H1 (cell line): ENCODE measurements at regions not wholly inside any gene's neighbourhood (a gene's known extent, or its start where the extent isn't known, plus 50 kb on each side); places are given as distances from the start of the nearest gene placed in this dataset.

Experiments
- CTCF ChIA-PET: fragments of 300-600 bp; sonication (Branson Sonifier 250); formaldehyde crosslinking; loops from one replicate; lab custom pipeline; 2021; ENCODE audit not compliant: partially characterized antibody; lab: Charles Lee
- POLR2A ChIA-PET: fragments of 300-600 bp; sonication (Branson Sonifier 250); formaldehyde crosslinking; loops from one replicate; lab custom pipeline; 2021; ENCODE audit warnings: inconsistent platforms; ENCODE audit not compliant: partially characterized antibody; lab: Charles Lee
- DNase-seq, 2 experiments: peaks; one replicate each; pipeline versions ENCODE4 v3.0.0 to v3.0.0-alpha.2; 2010 to 2022; ENCODE audit warnings: low spot score in 2 of 2, low read depth in 1 of 2, mixed read lengths in 1 of 2
- FAIRE-seq: peaks from 2 replicates; lab custom pipeline; 2011; peaks lifted over from hg19 to GRCh38; lab: Jason Lieb, UNC
- H2AFZ ChIP-seq: 2 replicates; pipeline ENCODE4 v1.8.1; 2012; ENCODE audit warnings: low read length, inconsistent platforms
- H2AK5ac ChIP-seq: 2 replicates; pipeline ENCODE4 v1.6.1; 2013; ENCODE audit warnings: low read depth, low read length
- H2BK120ac ChIP-seq: replicated peaks from 2 replicates; pipeline ENCODE3; 2013; ENCODE audit warnings: low read depth, low read length, inconsistent platforms
- H2BK12ac ChIP-seq: 2 replicates; pipeline ENCODE4 v1.6.1; 2013; ENCODE audit warnings: low read depth, low read length
- H2BK15ac ChIP-seq: 2 replicates; pipeline ENCODE4 v1.6.1; 2013; ENCODE audit warnings: low read length
- H2BK20ac ChIP-seq: 2 replicates; pipeline ENCODE4 v1.6.1; 2013; ENCODE audit warnings: low read length
- H2BK5ac ChIP-seq: 2 replicates; pipeline ENCODE4 v1.6.1; 2013; ENCODE audit warnings: low read depth, low read length
- H3K14ac ChIP-seq: 2 replicates; pipeline ENCODE4 v1.6.1; 2013; ENCODE audit warnings: inconsistent platforms; ENCODE audit not compliant: insufficient read length
- H3K18ac ChIP-seq: 2 replicates; pipeline ENCODE4 v1.6.1; 2013; ENCODE audit warnings: low read length; ENCODE audit errors: extremely low read depth
- H3K23ac ChIP-seq: 2 replicates; pipeline ENCODE4 v1.6.1; 2013; ENCODE audit warnings: inconsistent platforms; ENCODE audit not compliant: insufficient read length
- H3K23me2 ChIP-seq: 2 replicates; pipeline ENCODE4 v1.6.1; 2013; ENCODE audit warnings: low read depth, low read length
- H3K27ac ChIP-seq: 2 replicates; pipeline ENCODE4 v1.6.1; 2011; ENCODE audit warnings: low read depth, low read length, inconsistent platforms
- H3K27me3 ChIP-seq, 4 experiments: replicated peaks in 1 of 4; 1 replicate in 1 of 4; 2 replicates in 3 of 4; pipeline versions ENCODE4 v1.6.1 to v1.8.1; 2011 to 2013; ENCODE audit warnings: low read length in 3 of 4, mild to moderate bottlenecking in 3 of 4, inconsistent platforms in 2 of 4, mixed read lengths in 2 of 4, moderate library complexity in 1 of 4; ENCODE audit not compliant: control insufficient read depth in 3 of 4, insufficient read depth in 3 of 4; ENCODE audit errors: extremely low read depth in 1 of 4
- H3K36me3 ChIP-seq, 4 experiments: 2 replicates each; pipeline versions ENCODE4 v1.6.1 to v1.8.1; 2011 to 2013; ENCODE audit warnings: mild to moderate bottlenecking in 4 of 4, low read length in 3 of 4, moderate library complexity in 2 of 4, control low read depth in 1 of 4, inconsistent platforms in 1 of 4; ENCODE audit not compliant: insufficient read depth in 4 of 4, control insufficient read depth in 2 of 4
- H3K4ac ChIP-seq: replicated peaks from 2 replicates; pipeline ENCODE3; 2013; ENCODE audit warnings: low read length, low read depth, mixed read lengths, inconsistent platforms; ENCODE audit not compliant: insufficient read length
- H3K4me1 ChIP-seq, 4 experiments: replicated peaks in 1 of 4; 1 replicate in 1 of 4; 2 replicates in 3 of 4; pipeline versions ENCODE4 v1.6.1 to v1.8.1; 2011 to 2013; ENCODE audit warnings: low read length in 3 of 4, inconsistent platforms in 2 of 4, mixed read lengths in 1 of 4; ENCODE audit not compliant: insufficient read depth in 4 of 4, control insufficient read depth in 3 of 4
- H3K4me2 ChIP-seq, 2 experiments: 2 replicates each; pipeline versions ENCODE4 v1.6.1 to v1.8.1; 2011 to 2013; ENCODE audit warnings: low read depth in 2 of 2, low read length in 2 of 2, control low read depth in 1 of 2, inconsistent platforms in 1 of 2, mild to moderate bottlenecking in 1 of 2; ENCODE audit not compliant: insufficient read depth in 1 of 2
- H3K4me3 ChIP-seq, 4 experiments: fragments of 200-600, 300-600 bp in 1 of 4; sonication (generic), shearing (Covaris generic), sonication (Bioruptor Twin) in 1 of 4; 2 replicates each; pipeline versions ENCODE4 v1.5.1 to v1.8.1; 2011 to 2016; ENCODE audit warnings: low read length in 4 of 4, low read depth in 3 of 4, control low read depth in 2 of 4, inconsistent platforms in 2 of 4, mild to moderate bottlenecking in 2 of 4, mixed read lengths in 1 of 4, moderate library complexity in 1 of 4; ENCODE audit not compliant: insufficient read depth in 2 of 4; ENCODE audit errors: extremely low read depth in 1 of 4
- H3K56ac ChIP-seq: replicated peaks from 2 replicates; pipeline ENCODE3; 2013; ENCODE audit warnings: low read depth, mild to moderate bottlenecking, mixed read lengths, low read length, inconsistent platforms; ENCODE audit not compliant: insufficient read length
- H3K79me1 ChIP-seq: 2 replicates; pipeline ENCODE4 v1.6.1; 2013; ENCODE audit warnings: low read depth, low read length, control low read depth
- H3K79me2 ChIP-seq, 2 experiments: 2 replicates each; pipeline versions ENCODE4 v1.6.1 to v1.8.1; 2012 to 2013; ENCODE audit warnings: low read length in 2 of 2, mild to moderate bottlenecking in 2 of 2, inconsistent platforms in 1 of 2; ENCODE audit not compliant: insufficient read depth in 2 of 2, control insufficient read depth in 1 of 2
- H3K9ac ChIP-seq, 4 experiments: replicated peaks in 1 of 4; 1 replicate in 1 of 4; 2 replicates in 3 of 4; pipeline versions ENCODE4 v1.6.1 to v1.8.1; 2011 to 2013; ENCODE audit warnings: low read depth in 3 of 4, low read length in 3 of 4, control low read depth in 2 of 4, mild to moderate bottlenecking in 2 of 4, moderate library complexity in 2 of 4, inconsistent platforms in 1 of 4; ENCODE audit errors: extremely low read depth in 1 of 4
- H3K9me3 ChIP-seq, 2 experiments: 2 replicates each; pipeline versions ENCODE4 v1.6.1 to v1.8.1; 2012 to 2013; ENCODE audit warnings: mild to moderate bottlenecking in 2 of 2, moderate library complexity in 2 of 2, control low read depth in 1 of 2, inconsistent platforms in 1 of 2, low read depth in 1 of 2, low read length in 1 of 2, mixed read lengths in 1 of 2; ENCODE audit not compliant: insufficient read depth in 2 of 2
- H4K20me1 ChIP-seq, 2 experiments: replicated peaks in 1 of 2; 2 replicates each; pipeline versions ENCODE3 to v1.8.1; 2011 to 2013; ENCODE audit warnings: inconsistent platforms in 2 of 2, low read length in 2 of 2, mild to moderate bottlenecking in 1 of 2; ENCODE audit not compliant: insufficient read depth in 2 of 2, control insufficient read depth in 1 of 2
- H4K5ac ChIP-seq: 2 replicates; pipeline ENCODE4 v1.6.1; 2013; ENCODE audit warnings: low read length, low read depth, mixed read lengths, inconsistent platforms; ENCODE audit not compliant: insufficient read length
- H4K8ac ChIP-seq: 2 replicates; pipeline ENCODE4 v1.8.0; 2013; ENCODE audit warnings: mild to moderate bottlenecking, moderate library complexity, low read length, inconsistent platforms; ENCODE audit not compliant: insufficient read depth; ENCODE audit errors: extremely low read depth
- H4K91ac ChIP-seq: replicated peaks from 2 replicates; pipeline ENCODE3; 2013; ENCODE audit warnings: low read length, mixed read lengths, inconsistent platforms; ENCODE audit not compliant: insufficient read length
- ATF3 ChIP-seq: IDR thresholded peaks from 2 replicates; pipeline ENCODE4 v1.6.1; 2011; ENCODE audit warnings: low read depth, mild to moderate bottlenecking, low read length; ENCODE audit not compliant: insufficient read depth
- CBX5 ChIP-seq: fragments of 300-800, 300-1000 bp; sonication (generic); IDR thresholded peaks from 2 replicates; pipeline ENCODE4 v1.7.1; 2016; ENCODE audit warnings: antibody characterized with exemption, low read length, low read depth
- CHD2 ChIP-seq: IDR thresholded peaks from 2 replicates; pipeline ENCODE4 v1.6.1; 2012; ENCODE audit warnings: low read length, improper control_type of control experiment
- CREB1 ChIP-seq: IDR thresholded peaks from 2 replicates; pipeline ENCODE4 v1.6.1; 2012; ENCODE audit warnings: inconsistent platforms
- EGR1 ChIP-seq: IDR thresholded peaks from 2 replicates; pipeline ENCODE4 v1.6.1; 2011; ENCODE audit warnings: low read depth, low read length, borderline replicate concordance
- GTF2F1 ChIP-seq: IDR thresholded peaks from 2 replicates; pipeline ENCODE4 v1.6.1; 2012; ENCODE audit warnings: low read depth, low read length, improper control_type of control experiment, borderline replicate concordance
- JUN ChIP-seq: IDR thresholded peaks from 2 replicates; pipeline ENCODE4 v1.6.1; 2011; ENCODE audit warnings: low read depth, mild to moderate bottlenecking, improper control_type of control experiment, low read length
- KDM5A ChIP-seq: fragments of 200-600 bp; IDR thresholded peaks from 2 replicates; pipeline ENCODE4 v1.7.1; 2012; ENCODE audit warnings: mild to moderate bottlenecking, low read length, inconsistent platforms, mixed read lengths
- PHF8 ChIP-seq: fragments of 200-600 bp; sonication (generic); conservative IDR thresholded peaks from 2 replicates; pipeline ENCODE4 v1.7.1; 2012; ENCODE audit warnings: low read depth, mild to moderate bottlenecking, inconsistent platforms, low read length, moderate library complexity
- POU5F1 ChIP-seq: IDR thresholded peaks from 2 replicates; pipeline ENCODE4 v1.6.1; 2011; ENCODE audit warnings: low read depth, mild to moderate bottlenecking, low read length, moderate library complexity
- SIN3A ChIP-seq, 2 experiments: IDR thresholded peaks in 1 of 2; conservative IDR thresholded peaks in 1 of 2; 2 replicates each; pipeline ENCODE4 v1.6.1; 2011 to 2012; ENCODE audit warnings: low read length in 2 of 2, improper control_type of control experiment in 1 of 2, low read depth in 1 of 2, mild to moderate bottlenecking in 1 of 2
- SIX5 ChIP-seq: IDR thresholded peaks from 2 replicates; pipeline ENCODE4 v1.6.1; 2011; ENCODE audit warnings: mild to moderate bottlenecking, low read depth, low read length
- SP1 ChIP-seq: IDR thresholded peaks from 2 replicates; pipeline ENCODE4 v1.6.1; 2011; ENCODE audit warnings: low read depth, low read length
- TAF1 ChIP-seq: IDR thresholded peaks from 2 replicates; pipeline ENCODE4 v1.6.1; 2011; ENCODE audit warnings: mild to moderate bottlenecking, low read depth, low read length
- WGBS, 2 experiments: shearing (Covaris generic) in 1 of 2; methylation state at CpG; one replicate each; pipeline versions ENCODE4 v1.1.6 to v1.1.7; 2013 to 2015; ENCODE audit warnings: low lambda C conversion rate in 2 of 2, mixed read lengths in 2 of 2, inconsistent platforms in 1 of 2, low coverage in 1 of 2, missing lambda C conversion rate in 1 of 2; ENCODE audit not compliant: insufficient replicate concordance in 2 of 2, insufficient coverage in 1 of 2, insufficient read length in 1 of 2; ENCODE audit errors: extremely low coverage in 1 of 2, missing lambda C conversion rate in 1 of 2; 5-methylcytosine and 5-hydroxymethylcytosine counted together
- TF ChIP-seq, protein P1 (sequence below): IDR thresholded peaks from 2 replicates; pipeline ENCODE4 v1.6.1; 2011; ENCODE audit warnings: low read length, improper control_type of control experiment

DNA sequence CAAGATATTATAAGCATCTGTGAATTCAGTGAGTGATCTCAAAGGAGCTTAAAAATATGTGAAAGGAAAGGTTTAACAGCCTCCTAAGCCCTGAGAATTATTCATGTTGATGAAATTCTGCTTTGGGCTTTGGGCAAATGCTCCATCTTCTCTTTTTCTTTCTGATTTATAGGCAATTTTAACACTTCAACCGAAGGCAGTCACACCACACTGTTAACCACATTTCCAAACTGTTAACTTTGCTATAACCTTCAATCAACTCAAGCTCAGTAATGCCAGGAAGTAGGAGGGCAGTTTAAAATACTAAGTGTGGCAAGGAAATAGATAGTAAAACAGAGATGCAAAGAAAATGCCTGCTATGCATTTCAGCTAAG is 54.4 kb upstream of the NEK7 start:
- no peaks in the 10 kb centered on the region for H3K79me2 ChIP-seq
- no peaks in the 10 kb centered on the region for H3K9me3 ChIP-seq
- no peak overlapping the region for H4K91ac ChIP-seq
- no peak overlapping the region for H2BK12ac ChIP-seq
- 84% methylated on average over 1 of the region's 1 CpG; no CpG with 5 or more reads in 1 of the 2 experiments for WGBS, 2 experiments
- H2BK5ac ChIP-seq: no peak overlapping the region
- no peaks in the 10 kb centered on the region for H3K4me1 ChIP-seq
- no peaks in the 10 kb centered on the region for H4K20me1 ChIP-seq
- H2AK5ac ChIP-seq: no peak overlapping the region
- DNase-seq (no peak), FAIRE-seq (no peak)
- CTCF ChIA-PET: interaction anchor here (0.7 to 1.3 kb wide), 5 partner anchors 11 to 361 kb away, joined by 3 to 5 read pairs (median 5); no protein-coding TSS in a partner anchor
- H2BK15ac ChIP-seq: no peak overlapping the region
- no peak overlapping the region for H3K18ac ChIP-seq
- no peaks in the 10 kb centered on the region for H3K79me1 ChIP-seq
- H3K4ac ChIP-seq: no peak overlapping the region
- no peak overlapping the region for H3K14ac ChIP-seq
- no peak overlapping the region for H2BK20ac ChIP-seq
- H3K23me2 ChIP-seq: no peaks in the 10 kb centered on the region
- POLR2A ChIA-PET: no interaction called here
- H3K4me2 ChIP-seq: no peak overlapping the region
- no peak overlapping the region for H4K8ac ChIP-seq
- no peaks in the 10 kb centered on the region for H3K36me3 ChIP-seq
- no peak overlapping the region for H2BK120ac ChIP-seq
- H3K27ac ChIP-seq: no peak overlapping the region
- no peak overlapping the region for H3K23ac ChIP-seq
- H3K4me3 ChIP-seq: no peak overlapping the region
- no peak overlapping the region for H3K56ac ChIP-seq
- H3K9ac ChIP-seq: no peak overlapping the region
- H2AFZ ChIP-seq: no peak overlapping the region
- H3K27me3 ChIP-seq: no peaks in the 10 kb centered on the region
- H4K5ac ChIP-seq: no peak overlapping the region
- TF ChIP-seq CBX5 (no peak), SIX5 (no peak), TAF1 (no peak), PHF8 (no peak), EGR1 (no peak), CREB1 (no peak), CHD2 (no peak), JUN (no peak), GTF2F1 (no peak), SP1 (no peak), KDM5A (no peak), SIN3A (conservative IDR thresholded peaks at IDR 0.05 in 1 of 2, IDR thresholded peaks at IDR 0.05 in 1 of 2; ENCODE audit: low read depth in 1 of 2, low read length in 2 of 2) (no peak), ATF3 (no peak), POU5F1 (no peak)
- TF ChIP-seq, protein P1, sequence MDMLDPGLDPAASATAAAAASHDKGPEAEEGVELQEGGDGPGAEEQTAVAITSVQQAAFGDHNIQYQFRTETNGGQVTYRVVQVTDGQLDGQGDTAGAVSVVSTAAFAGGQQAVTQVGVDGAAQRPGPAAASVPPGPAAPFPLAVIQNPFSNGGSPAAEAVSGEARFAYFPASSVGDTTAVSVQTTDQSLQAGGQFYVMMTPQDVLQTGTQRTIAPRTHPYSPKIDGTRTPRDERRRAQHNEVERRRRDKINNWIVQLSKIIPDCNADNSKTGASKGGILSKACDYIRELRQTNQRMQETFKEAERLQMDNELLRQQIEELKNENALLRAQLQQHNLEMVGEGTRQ: no peak
